A673 (cell line): ENCODE measurements at regions not wholly inside any gene's neighbourhood (a gene's known extent, or its start where the extent isn't known, plus 50 kb on each side); places are given as distances from the start of the nearest gene placed in this dataset.

Experiments used
- BruUV-seq: library from RNA; stranded (reverse); fragments of 400-500 nt; replicated peaks from 2 replicates; lab custom pipeline; 2021; lab: Mats Ljungman, UMichigan
- CTCF ChIA-PET: fragments of 300-600 bp; sonication (Branson Sonifier 250); formaldehyde crosslinking; loops from one replicate; lab custom pipeline; 2022; ENCODE audit warnings: antibody characterized with exemption; lab: Charles Lee
- POLR2A ChIA-PET: fragments of 300-600 bp; sonication (Branson Sonifier 250); formaldehyde crosslinking; loops from one replicate; lab custom pipeline; 2022; ENCODE audit warnings: antibody characterized with exemption; ENCODE audit not compliant: low non-redundant PET; lab: Charles Lee
- DNase-seq: peaks from one replicate; pipeline ENCODE4 v3.0.0-alpha.2; 2015; ENCODE audit warnings: low spot score
- H3K27ac ChIP-seq: fragments of 200-600 bp; sonication (generic); 2 replicates; pipeline ENCODE4 v1.5.1; 2016; ENCODE audit warnings: mixed run types, low read depth, mild to moderate bottlenecking, mixed read lengths, antibody characterized with exemption, low read length; ENCODE audit not compliant: poor library complexity, severe bottlenecking
- H3K27me3 ChIP-seq: fragments of 200-600 bp; sonication (generic); replicated peaks from 2 replicates; pipeline ENCODE4 v1.6.1; 2017; ENCODE audit warnings: mixed run types, low read depth, mild to moderate bottlenecking, mixed read lengths, antibody characterized with exemption, low read length; ENCODE audit not compliant: insufficient read depth, poor library complexity
- H3K36me3 ChIP-seq: fragments of 200-600 bp; sonication (generic); 2 replicates; pipeline ENCODE4 v1.6.1; 2016; ENCODE audit warnings: mixed run types, mild to moderate bottlenecking, mixed read lengths, antibody characterized with exemption, low read length; ENCODE audit not compliant: insufficient read depth, poor library complexity, severe bottlenecking
- H3K4me1 ChIP-seq: fragments of 200-600 bp; sonication (generic); 2 replicates; pipeline ENCODE4 v1.6.1; 2017; ENCODE audit warnings: mixed run types, mild to moderate bottlenecking, mixed read lengths, antibody characterized with exemption, low read length; ENCODE audit not compliant: insufficient read depth, poor library complexity, severe bottlenecking
- H3K4me3 ChIP-seq: fragments of 200-600 bp; sonication (generic); 2 replicates; pipeline ENCODE4 v1.5.1; 2016; ENCODE audit warnings: low read depth, mixed run types, mild to moderate bottlenecking, mixed read lengths, low read length; ENCODE audit not compliant: poor library complexity, severe bottlenecking
- H3K9me3 ChIP-seq: fragments of 200-600 bp; sonication (generic); 2 replicates; pipeline ENCODE4 v1.6.1; 2016; ENCODE audit warnings: mixed run types, low read depth, mild to moderate bottlenecking, mixed read lengths, antibody characterized with exemption, low read length; ENCODE audit not compliant: poor library complexity, severe bottlenecking
- CTCF ChIP-seq: fragments of 300-800, 200-600 bp; sonication (generic); conservative IDR thresholded peaks from 2 replicates; pipeline ENCODE4 v1.5.1; 2017; ENCODE audit warnings: low read depth, mild to moderate bottlenecking, antibody characterized with exemption, low read length, moderate library complexity, mixed read lengths
- EZH2 ChIP-seq: fragments of 200-600 bp; sonication (generic); IDR thresholded peaks from 2 replicates; pipeline ENCODE4 v1.6.1; 2017; ENCODE audit warnings: borderline replicate concordance, low read depth, mild to moderate bottlenecking, mixed read lengths, antibody characterized with exemption, low read length; ENCODE audit not compliant: poor library complexity, severe bottlenecking
- intact Hi-C: fragments of 100-400 bp; cut with micrococcal nuclease; formaldehyde crosslinking; loops from one replicate; pipeline ENCODE4 v1.10.0; 2022; ENCODE audit not compliant: unreplicated experiment

GRCh38 chr16:77570574-77570973 is 135.7 kb upstream of the ADAMTS18 start:
- no TSS peak for BruUV-seq
- no peaks in the 10 kb centered on the region for H3K36me3 ChIP-seq
- no peaks in the 10 kb centered on the region for H3K9me3 ChIP-seq
- POLR2A ChIA-PET, result interaction anchor here (0.6 kb wide), 1 partner anchor 22 kb away, joined by 3 read pairs; no protein-coding TSS in a partner anchor
- TF ChIP-seq EZH2 (no peak), CTCF (no peak)
- CTCF ChIA-PET, result no interaction called here
- DNase-seq, result no peak
- H3K4me1 ChIP-seq, result no peaks in the 10 kb centered on the region
- peaks cover 13% of the 10 kb centered on the region for H3K27me3 ChIP-seq
- no peak overlapping the region for H3K4me3 ChIP-seq
- H3K27ac ChIP-seq, result no peak overlapping the region
- intact Hi-C loops, result no loop called here

DNA sequence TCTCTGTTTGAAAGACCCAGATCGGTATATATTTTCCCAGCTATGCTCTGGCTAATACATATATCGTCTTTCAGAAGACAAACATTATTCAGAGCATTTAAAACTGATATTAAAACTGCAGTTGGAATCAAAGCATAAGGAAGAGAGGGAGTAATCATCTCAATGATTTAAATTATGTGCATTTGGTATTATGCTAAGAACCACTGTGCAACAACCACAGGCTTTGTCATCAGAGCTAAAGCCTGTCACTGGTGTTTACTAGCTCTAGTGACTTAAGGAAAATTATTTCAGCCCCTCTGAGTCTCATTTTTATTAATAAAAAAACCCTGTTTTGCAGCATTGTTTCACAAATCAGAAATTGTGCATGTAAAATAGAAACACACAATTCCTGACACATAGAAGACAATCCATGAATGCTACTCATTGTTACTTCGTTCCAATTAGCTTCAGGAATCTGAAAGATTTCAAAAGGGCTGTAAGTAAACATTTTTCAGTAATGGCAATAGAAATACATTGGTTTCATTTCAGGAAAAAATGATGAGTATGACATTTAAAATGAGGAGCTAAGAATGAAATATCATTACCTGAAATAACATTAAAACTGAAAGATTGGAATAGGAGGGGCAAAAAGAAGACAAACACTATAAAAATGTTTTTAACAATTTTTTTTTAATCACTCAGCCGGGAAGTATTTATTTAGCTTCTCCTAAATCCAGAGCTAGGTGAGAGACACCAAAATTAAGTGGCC is 136.5 kb upstream of the ADAMTS18 start:
- CTCF ChIA-PET, result no interaction called here
- Histone ChIP-seq H3K27me3 (peaks cover 13% of the 10 kb centered on the region), H3K27ac (no peak overlapping the region), H3K36me3 (no peaks in the 10 kb centered on the region), H3K4me1 (no peaks in the 10 kb centered on the region), H3K9me3 (no peaks in the 10 kb centered on the region), H3K4me3 (no peak overlapping the region)
- intact Hi-C loops, result no loop called here
- DNase-seq, result no peak
- no TSS peak for BruUV-seq
- TF ChIP-seq CTCF (no peak), EZH2 (no peak)
- POLR2A ChIA-PET, result interaction anchor here (0.6 kb wide), 1 partner anchor 21 kb away, joined by 3 read pairs; no protein-coding TSS in a partner anchor

DNA sequence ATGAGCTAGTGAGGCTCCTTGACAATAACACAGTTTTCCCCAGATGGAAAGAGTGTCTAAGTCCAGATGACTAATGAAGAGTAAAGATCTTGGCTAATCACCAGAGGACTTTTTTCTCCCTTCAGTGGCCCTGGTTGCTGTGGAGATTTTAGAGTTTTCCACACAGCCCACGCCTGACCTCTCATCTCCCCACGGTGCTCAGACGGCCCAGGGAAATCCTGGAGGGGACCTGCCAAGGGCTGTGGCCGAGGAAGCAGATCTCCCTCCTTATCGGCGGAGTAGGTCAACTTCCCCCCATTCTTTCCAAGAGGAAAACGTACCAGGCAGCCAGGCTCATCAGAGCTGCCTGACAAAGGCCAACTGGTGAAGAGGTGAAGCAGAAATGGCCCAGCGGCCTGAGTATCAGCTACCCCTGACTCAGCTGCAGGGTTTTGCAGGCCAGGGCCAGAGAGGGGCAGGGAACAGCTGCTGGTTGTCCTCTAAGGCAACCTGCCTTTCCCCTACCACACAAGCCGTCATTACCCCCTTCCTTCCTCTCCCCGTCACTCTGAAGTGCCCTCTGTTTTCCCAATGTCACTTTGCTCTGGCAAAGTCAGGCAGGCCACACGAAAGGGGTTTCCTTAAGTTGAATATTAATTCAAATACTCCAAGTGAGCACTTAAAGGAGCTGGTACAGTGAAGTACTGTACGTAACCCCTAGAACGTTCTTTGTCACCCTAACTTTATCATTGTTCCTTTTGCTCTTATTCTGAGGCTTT is 140.2 kb upstream of the ADAMTS18 start:
- BruUV-seq, result no TSS peak
- no peak for DNase-seq
- H3K4me1 ChIP-seq, result no peaks in the 10 kb centered on the region
- peaks cover 13% of the 10 kb centered on the region for H3K27me3 ChIP-seq
- no peak overlapping the region for H3K4me3 ChIP-seq
- TF ChIP-seq CTCF (no peak), EZH2 (no peak)
- H3K36me3 ChIP-seq, result no peaks in the 10 kb centered on the region
- POLR2A ChIA-PET, result no interaction called here
- no peaks in the 10 kb centered on the region for H3K9me3 ChIP-seq
- CTCF ChIA-PET, result no interaction called here
- intact Hi-C loops, result no loop called here
- H3K27ac ChIP-seq, result no peak overlapping the region
